Mesodermal cell (in vitro differentiated cells): ENCODE measurements at regions not wholly inside any gene's neighbourhood (a gene's known extent, or its start where the extent isn't known, plus 50 kb on each side); places are given as distances from the start of the nearest gene placed in this dataset.

Experiments
- H3K27ac ChIP-seq: 2 replicates; pipeline ENCODE4 v1.7.0; 2013; ENCODE audit warnings: mild to moderate bottlenecking, low read depth, low read length, moderate library complexity; ENCODE audit not compliant: severe bottlenecking
- H3K36me3 ChIP-seq: 2 replicates; pipeline ENCODE4 v1.7.1; 2013; ENCODE audit warnings: mild to moderate bottlenecking, low read length, moderate library complexity; ENCODE audit not compliant: control insufficient read depth, insufficient read depth
- H3K4me1 ChIP-seq: one replicate; pipeline ENCODE4 v1.7.1; 2013; ENCODE audit warnings: mild to moderate bottlenecking, low read length; ENCODE audit not compliant: insufficient read depth, control insufficient read depth, poor library complexity, severe bottlenecking
- H3K4me3 ChIP-seq: 2 replicates; pipeline ENCODE4 v1.7.0; 2013; ENCODE audit warnings: low read length, control low read depth, mild to moderate bottlenecking; ENCODE audit not compliant: insufficient read depth, poor library complexity, severe bottlenecking; ENCODE audit errors: extremely low read depth
- H3K9me3 ChIP-seq: 2 replicates; pipeline ENCODE4 v1.7.1; 2013; ENCODE audit warnings: mild to moderate bottlenecking, low read length, moderate library complexity; ENCODE audit not compliant: control insufficient read depth
- WGBS, 2 experiments: methylation state at CpG; one replicate each; pipeline ENCODE4 v1.1.5; 2013; ENCODE audit warnings: missing lambda C conversion rate in 2 of 2; ENCODE audit not compliant: insufficient coverage in 2 of 2; 5-methylcytosine and 5-hydroxymethylcytosine counted together

GRCh38 chr21:25334046-25334730, 273.1 kb downstream of the MRPL39 start:
- Histone ChIP-seq H3K9me3 (no peaks in the 10 kb centered on the region), H3K4me1 (no peaks in the 10 kb centered on the region), H3K36me3 (no peaks in the 10 kb centered on the region), H3K27ac (no peak overlapping the region), H3K4me3 (no peak overlapping the region)
- WGBS, 2 experiments = 89 to 93% methylated on average over 1 to 2 of the region's 6 CpGs

GRCh38 chr21:25331286-25331685, 276.0 kb downstream of the MRPL39 start:
- H3K27ac ChIP-seq = no peak overlapping the region
- H3K4me3 ChIP-seq = no peak overlapping the region
- no peaks in the 10 kb centered on the region for H3K36me3 ChIP-seq
- H3K4me1 ChIP-seq = no peaks in the 10 kb centered on the region
- H3K9me3 ChIP-seq = no peaks in the 10 kb centered on the region
- WGBS, 2 experiments = 89 to 100% methylated on average over 1 of the region's 1 CpG

DNA sequence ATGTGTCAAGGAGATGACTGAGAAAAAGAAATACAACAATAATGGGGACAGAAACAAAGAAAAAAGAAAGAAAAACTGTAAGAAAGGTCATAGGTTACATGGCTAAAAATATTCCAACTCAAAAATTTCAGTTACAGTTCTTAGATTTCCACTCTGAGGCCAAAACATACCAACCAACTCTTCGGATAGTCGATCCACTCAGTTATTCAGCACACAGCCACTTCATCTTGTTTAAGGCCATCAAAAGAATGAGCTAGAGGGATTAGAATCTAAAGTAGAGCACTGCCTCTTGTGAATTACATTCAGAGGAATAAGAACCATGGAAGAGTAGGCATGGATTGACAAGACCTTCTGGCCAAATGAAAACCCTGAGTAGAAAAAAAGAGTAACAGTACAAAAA, 277.0 kb downstream of the MRPL39 start:
- no peak overlapping the region for H3K27ac ChIP-seq
- H3K4me3 ChIP-seq = no peak overlapping the region
- WGBS, 2 experiments = no CpG with 5 or more reads among the region's 2 CpGs
- no peaks in the 10 kb centered on the region for H3K9me3 ChIP-seq
- H3K4me1 ChIP-seq = no peaks in the 10 kb centered on the region
- H3K36me3 ChIP-seq = no peaks in the 10 kb centered on the region

- Histone ChIP-seq H3K4me1 (no peaks in the 10 kb centered on the region), H3K36me3 (no peaks in the 10 kb centered on the region), H3K4me3 (no peak overlapping the region), H3K27ac (no peak overlapping the region), H3K9me3 (no peaks in the 10 kb centered on the region)
- WGBS, 2 experiments = 89 to 100% methylated on average over 1 of the region's 2 CpGs
Observed at GRCh38 chr21:25329227-25329825, 278.0 kb downstream of the MRPL39 start.

GRCh38 chr21:25328736-25329135, 278.5 kb downstream of the MRPL39 start:
- no CpG with 5 or more reads among the region's 1 CpG for WGBS, 2 experiments
- no peaks in the 10 kb centered on the region for H3K4me1 ChIP-seq
- H3K4me3 ChIP-seq = no peak overlapping the region
- no peak overlapping the region for H3K27ac ChIP-seq
- H3K36me3 ChIP-seq = no peaks in the 10 kb centered on the region
- H3K9me3 ChIP-seq = no peaks in the 10 kb centered on the region

DNA sequence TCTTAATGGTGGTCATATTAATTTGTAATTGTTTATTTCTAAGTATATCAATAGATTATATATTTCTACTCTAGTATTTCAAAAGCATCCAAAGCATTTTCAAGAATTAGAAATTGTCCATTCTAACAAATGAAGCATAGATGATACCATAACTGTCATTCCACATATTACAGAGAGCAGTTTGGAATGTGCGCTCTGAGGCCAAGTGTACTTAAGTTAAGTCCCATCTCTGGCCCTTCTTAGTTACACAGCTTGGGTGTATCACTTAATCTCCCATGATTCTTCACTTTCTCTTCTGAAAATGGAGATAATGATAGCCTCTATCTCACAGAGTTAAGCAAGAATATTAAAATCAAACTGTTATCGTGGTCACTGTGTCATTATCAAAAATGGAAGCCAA, 281.1 kb downstream of the MRPL39 start:
- no peak overlapping the region for H3K4me3 ChIP-seq
- 83 to 100% methylated on average over 1 to 2 of the region's 2 CpGs for WGBS, 2 experiments
- H3K36me3 ChIP-seq = no peaks in the 10 kb centered on the region

DNA sequence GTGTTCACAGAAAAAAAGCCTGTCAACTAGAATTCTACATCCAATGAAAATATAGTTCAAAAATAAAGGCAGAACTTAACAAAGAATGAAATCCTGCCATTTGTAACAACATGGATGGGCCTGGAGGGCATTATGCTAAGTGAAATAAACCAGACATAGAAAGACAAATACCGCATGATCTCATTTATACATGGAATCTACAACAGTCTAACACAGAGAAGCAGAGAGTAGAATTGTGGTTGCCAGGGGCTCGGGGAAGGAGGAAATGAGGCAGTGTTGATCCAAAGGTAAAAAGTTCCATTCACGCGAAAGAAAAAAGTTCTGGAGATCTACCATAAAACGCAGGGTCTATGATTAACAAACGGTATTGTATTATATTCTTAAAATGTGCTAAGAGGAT, 282.6 kb downstream of the MRPL39 start:
- Histone ChIP-seq H3K4me1 (no peaks in the 10 kb centered on the region), H3K9me3 (no peaks in the 10 kb centered on the region), H3K27ac (no peak overlapping the region), H3K4me3 (no peak overlapping the region), H3K36me3 (no peaks in the 10 kb centered on the region)
- 97 to 98% methylated on average over 5 of the region's 6 CpGs for WGBS, 2 experiments

More for the DNA sequence above, 281.1 kb downstream of the MRPL39 start:
- H3K9me3 ChIP-seq = no peaks in the 10 kb centered on the region
- H3K27ac ChIP-seq = no peak overlapping the region
- H3K4me1 ChIP-seq = no peaks in the 10 kb centered on the region

DNA sequence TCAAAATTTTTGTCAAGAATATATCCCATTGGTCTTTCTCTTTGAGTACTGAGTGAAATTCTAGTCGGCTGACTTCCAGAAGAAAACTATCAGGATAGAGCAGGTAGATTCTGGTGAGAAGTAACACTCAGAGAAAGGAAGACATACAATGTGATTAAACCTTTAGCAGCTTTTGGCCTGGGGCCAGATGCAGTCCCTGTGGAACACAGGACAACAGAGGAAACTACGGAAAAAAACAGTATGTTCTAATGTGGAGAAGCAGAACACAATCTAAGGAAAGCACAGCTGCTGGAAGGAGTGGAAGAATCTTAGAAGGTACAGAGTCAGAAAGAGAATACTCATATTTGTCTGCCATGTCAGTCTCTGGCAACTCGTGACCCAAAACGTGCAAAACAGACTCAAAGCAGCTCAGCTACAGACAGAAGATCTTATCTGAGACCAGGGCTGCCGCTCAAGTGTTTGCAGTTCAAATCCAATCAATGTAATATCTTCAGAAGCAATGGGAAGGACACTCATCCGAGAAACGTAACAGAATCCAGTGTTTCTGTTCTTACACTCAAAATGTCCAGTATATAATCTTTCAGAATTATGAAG, 283.8 kb downstream of the MRPL39 start:
- Histone ChIP-seq H3K27ac (no peak overlapping the region), H3K36me3 (no peaks in the 10 kb centered on the region), H3K9me3 (no peaks in the 10 kb centered on the region)

DNA sequence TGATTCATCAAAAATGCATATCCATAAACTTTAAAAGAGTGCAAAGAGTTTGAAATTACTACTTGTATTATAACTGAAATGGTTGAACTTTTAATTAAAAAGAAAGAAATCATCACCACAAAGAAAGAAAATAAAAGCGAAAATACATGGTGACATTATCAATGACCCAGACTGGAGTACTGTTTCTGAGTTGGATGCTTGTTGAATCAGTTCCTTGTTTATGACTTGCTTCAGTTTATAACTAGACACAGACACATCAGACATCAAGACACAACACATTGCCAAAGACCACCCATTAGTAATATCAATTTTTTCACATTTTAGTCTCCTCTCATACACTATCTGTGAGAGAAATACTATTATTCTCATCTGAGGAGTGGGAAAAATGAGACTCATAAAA, 293.0 kb downstream of the MRPL39 start:
- no peaks in the 10 kb centered on the region for H3K36me3 ChIP-seq
- H3K9me3 ChIP-seq = no peaks in the 10 kb centered on the region
- H3K4me1 ChIP-seq = no peaks in the 10 kb centered on the region
- no peak overlapping the region for H3K4me3 ChIP-seq
- H3K27ac ChIP-seq = no peak overlapping the region
- WGBS, 2 experiments = no CpG with 5 or more reads among the region's 1 CpG

More for the DNA sequence above, 283.8 kb downstream of the MRPL39 start:
- Histone ChIP-seq H3K4me1 (no peaks in the 10 kb centered on the region), H3K4me3 (no peak overlapping the region)
- 82 to 90% methylated on average over 4 to 5 of the region's 7 CpGs for WGBS, 2 experiments

- Histone ChIP-seq H3K4me3 (no peak overlapping the region), H3K4me1 (no peaks in the 10 kb centered on the region), H3K27ac (no peak overlapping the region), H3K36me3 (no peaks in the 10 kb centered on the region), H3K9me3 (no peaks in the 10 kb centered on the region)
- WGBS, 2 experiments = 80% methylated on average over 1 of the region's 3 CpGs; no CpG with 5 or more reads in 1 of the 2 experiments
Observed at GRCh38 chr21:25313829-25314228, 293.5 kb downstream of the MRPL39 start.

DNA sequence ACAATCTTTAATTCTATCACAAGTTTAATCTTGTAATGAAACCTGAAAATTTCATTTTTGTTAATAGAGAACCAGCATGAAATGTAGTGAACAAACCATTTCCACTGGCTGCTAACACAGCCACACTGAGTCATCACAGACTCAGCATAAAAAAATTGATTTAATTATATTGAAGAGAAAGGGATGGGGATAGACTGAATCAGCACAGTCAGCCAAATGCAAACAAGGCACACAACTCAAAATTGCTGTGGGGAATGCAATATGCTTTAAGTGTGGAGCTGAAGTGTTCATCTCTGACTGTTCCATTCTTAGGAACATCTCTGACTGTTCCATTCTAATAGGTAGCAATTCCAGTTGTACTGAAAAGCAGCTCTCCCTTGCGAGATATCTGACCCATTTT, 299.8 kb downstream of the MRPL39 start:
- Histone ChIP-seq H3K4me3 (no peak overlapping the region), H3K9me3 (no peaks in the 10 kb centered on the region), H3K4me1 (no peaks in the 10 kb centered on the region), H3K36me3 (no peaks in the 10 kb centered on the region), H3K27ac (no peak overlapping the region)
- WGBS, 2 experiments = 90 to 100% methylated on average over 1 of the region's 1 CpG
